Uterus (tissue), 3 donors: ENCODE measurements at regions not wholly inside any gene's neighbourhood (a gene's known extent, or its start where the extent isn't known, plus 50 kb on each side); places are given as distances from the start of the nearest gene placed in this dataset.

Experiments used
- DNase-seq, 2 donors: peaks; one replicate each; pipeline ENCODE4 v3.0.0-alpha.2; 2019 to 2020
- H3K27ac ChIP-seq, 2 donors: fragments of 200-600 bp; sonication (generic); 1 replicate in 1 of 2; 2 replicates in 1 of 2; pipeline ENCODE4 v1.5.1; 2016 to 2018
- H3K27me3 ChIP-seq, 2 donors: fragments of 200-600 bp; sonication (generic); one replicate each; pipeline ENCODE4 v1.5.1; 2018 to 2019; ENCODE audit warnings: control low read depth in 1 of 2
- H3K36me3 ChIP-seq, 2 donors: fragments of 200-600 bp; sonication (generic); one replicate each; pipeline ENCODE4 v1.5.1; 2019; ENCODE audit warnings: control low read depth in 1 of 2
- H3K4me1 ChIP-seq, 2 donors: fragments of 200-600 bp; sonication (generic); one replicate each; pipeline ENCODE4 v1.5.1; 2018 to 2019; ENCODE audit warnings: control low read depth in 1 of 2
- H3K4me3 ChIP-seq, 2 donors: fragments of 200-600 bp; sonication (generic); 1 replicate in 1 of 2; 2 replicates in 1 of 2; pipeline ENCODE4 v1.5.1; 2018 to 2019; ENCODE audit warnings: mild to moderate bottlenecking in 1 of 2
- H3K9me3 ChIP-seq, 2 donors: fragments of 200-600 bp; sonication (generic); one replicate each; pipeline ENCODE4 v1.5.1; 2019; ENCODE audit warnings: control low read depth in 1 of 2
- POLR2A ChIP-seq, 2 donors: fragments of 450-650 bp; IDR thresholded peaks; one replicate each; pipeline ENCODE4 v1.6.1; 2016; ENCODE audit warnings: antibody characterized with exemption in 2 of 2, mild to moderate bottlenecking in 1 of 2, moderate library complexity in 1 of 2
- intact Hi-C: fragments of 100-400 bp; cut with DNase I; formaldehyde crosslinking; loops from one replicate; pipeline ENCODE4 v1.15.1; 2023; ENCODE audit warnings: low total_unique reads
- TF ChIP-seq, protein P1 (sequence below), 4 experiments: fragments of 200-600 bp in 2 of 4; fragments of 450-650 bp in 2 of 4; sonication (generic) in 2 of 4; IDR thresholded peaks; one replicate each; pipeline ENCODE4 v1.5.1; 2016 to 2019; ENCODE audit warnings: antibody characterized with exemption in 4 of 4, mild to moderate bottlenecking in 2 of 4, moderate library complexity in 1 of 4
- donor health status: DM: yes; HTN: yes; CAD: no.

DNA sequence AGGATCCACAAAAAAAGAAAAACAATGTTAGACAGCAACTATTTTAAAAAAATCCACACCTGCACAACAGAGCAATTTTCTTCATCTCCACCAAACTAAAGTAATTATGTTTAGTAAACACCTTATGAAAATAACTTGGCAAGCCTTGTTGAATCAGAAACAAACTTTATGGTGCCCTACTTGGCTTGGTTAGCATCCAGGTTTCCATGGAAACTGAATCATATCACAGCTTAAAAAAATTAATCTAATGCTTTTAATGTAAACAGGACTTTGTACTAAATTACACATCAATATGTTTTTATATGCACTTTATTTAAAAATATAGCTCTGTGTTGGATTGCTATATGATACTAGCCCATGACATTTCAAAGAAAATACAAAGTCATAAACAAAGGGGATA is 1882.4 kb downstream of the SUCLG1 start:
- no peak for DNase-seq
- H3K27ac ChIP-seq = no peak overlapping the region
- TF ChIP-seq, protein P1, sequence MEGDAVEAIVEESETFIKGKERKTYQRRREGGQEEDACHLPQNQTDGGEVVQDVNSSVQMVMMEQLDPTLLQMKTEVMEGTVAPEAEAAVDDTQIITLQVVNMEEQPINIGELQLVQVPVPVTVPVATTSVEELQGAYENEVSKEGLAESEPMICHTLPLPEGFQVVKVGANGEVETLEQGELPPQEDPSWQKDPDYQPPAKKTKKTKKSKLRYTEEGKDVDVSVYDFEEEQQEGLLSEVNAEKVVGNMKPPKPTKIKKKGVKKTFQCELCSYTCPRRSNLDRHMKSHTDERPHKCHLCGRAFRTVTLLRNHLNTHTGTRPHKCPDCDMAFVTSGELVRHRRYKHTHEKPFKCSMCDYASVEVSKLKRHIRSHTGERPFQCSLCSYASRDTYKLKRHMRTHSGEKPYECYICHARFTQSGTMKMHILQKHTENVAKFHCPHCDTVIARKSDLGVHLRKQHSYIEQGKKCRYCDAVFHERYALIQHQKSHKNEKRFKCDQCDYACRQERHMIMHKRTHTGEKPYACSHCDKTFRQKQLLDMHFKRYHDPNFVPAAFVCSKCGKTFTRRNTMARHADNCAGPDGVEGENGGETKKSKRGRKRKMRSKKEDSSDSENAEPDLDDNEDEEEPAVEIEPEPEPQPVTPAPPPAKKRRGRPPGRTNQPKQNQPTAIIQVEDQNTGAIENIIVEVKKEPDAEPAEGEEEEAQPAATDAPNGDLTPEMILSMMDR (IDR thresholded peaks at IDR 0.05) = no peak
- no peak for TF ChIP-seq POLR2A (IDR thresholded peaks at IDR 0.05)
- intact Hi-C loops = no loop called here
- H3K4me1 ChIP-seq = no peaks in the 10 kb centered on the region
- H3K36me3 ChIP-seq = no peaks in the 10 kb centered on the region
- H3K27me3 ChIP-seq = no peaks in the 10 kb centered on the region
- no peaks in the 10 kb centered on the region for H3K9me3 ChIP-seq
- no peak overlapping the region for H3K4me3 ChIP-seq

DNA sequence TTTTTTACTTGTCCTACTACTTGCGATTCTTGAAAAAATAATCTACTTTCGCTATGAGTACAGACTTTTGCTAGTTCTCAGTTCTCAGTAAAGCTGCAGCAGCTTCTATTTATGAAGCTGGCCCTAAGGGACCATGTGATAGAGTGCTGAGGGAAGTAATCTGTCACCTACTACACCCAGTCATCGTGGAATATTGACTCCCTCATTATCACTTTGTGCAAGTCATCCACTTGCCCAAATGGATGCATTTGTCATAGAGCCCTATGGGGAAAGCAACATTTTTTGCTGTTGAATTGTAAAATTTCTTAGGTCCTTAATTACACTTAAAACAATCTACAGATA is 1919.8 kb downstream of the SUCLG1 start:
- Histone ChIP-seq H3K4me1 (no peaks in the 10 kb centered on the region), H3K4me3 (no peak overlapping the region), H3K27me3 (no peaks in the 10 kb centered on the region), H3K9me3 (no peaks in the 10 kb centered on the region), H3K27ac (no peak overlapping the region), H3K36me3 (no peaks in the 10 kb centered on the region)
- DNase-seq = no peak
- intact Hi-C loops = no loop called here
- TF ChIP-seq, protein P1 (IDR thresholded peaks at IDR 0.05) = no peak
- TF ChIP-seq POLR2A (IDR thresholded peaks at IDR 0.05) = no peak

DNA sequence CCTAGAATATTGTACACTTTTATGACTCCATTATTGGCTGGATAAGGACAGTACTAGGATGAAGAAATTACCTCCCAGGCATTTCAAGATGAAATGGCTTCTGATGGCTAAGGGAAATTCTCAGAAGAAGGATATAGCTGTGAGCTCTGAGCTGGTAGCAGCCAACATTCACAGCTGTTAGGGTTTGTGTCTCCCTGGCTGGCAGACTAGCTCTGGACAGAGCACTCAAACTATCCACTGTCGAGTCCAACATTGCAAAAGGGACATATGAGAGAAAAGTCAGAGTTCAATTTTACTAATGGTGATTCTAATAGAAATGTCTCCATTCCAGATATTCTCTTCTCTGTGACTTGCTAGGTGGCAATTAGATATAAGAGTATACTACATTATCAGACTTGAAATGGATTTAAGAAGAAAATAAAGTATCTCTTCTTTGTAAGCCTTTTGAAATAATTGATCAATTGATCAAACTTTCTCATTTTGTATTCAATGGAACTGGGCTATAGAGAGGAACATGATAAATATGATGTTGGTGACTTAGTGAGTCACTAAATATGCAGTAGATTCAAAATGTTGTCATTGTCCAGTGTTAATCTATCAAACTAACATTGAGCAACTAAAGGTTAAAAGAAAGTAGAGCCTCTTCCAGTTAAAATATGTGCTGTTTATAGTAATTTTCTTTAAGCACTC is 1920.3 kb downstream of the SUCLG1 start:
- Histone ChIP-seq H3K27me3 (no peaks in the 10 kb centered on the region), H3K4me3 (no peak overlapping the region), H3K36me3 (no peaks in the 10 kb centered on the region), H3K4me1 (no peaks in the 10 kb centered on the region), H3K9me3 (no peaks in the 10 kb centered on the region), H3K27ac (no peak overlapping the region)
- DNase-seq = no peak
- intact Hi-C loops = no loop called here
- TF ChIP-seq POLR2A (IDR thresholded peaks at IDR 0.05) = no peak
- TF ChIP-seq, protein P1 (IDR thresholded peaks at IDR 0.05) = no peak

DNA sequence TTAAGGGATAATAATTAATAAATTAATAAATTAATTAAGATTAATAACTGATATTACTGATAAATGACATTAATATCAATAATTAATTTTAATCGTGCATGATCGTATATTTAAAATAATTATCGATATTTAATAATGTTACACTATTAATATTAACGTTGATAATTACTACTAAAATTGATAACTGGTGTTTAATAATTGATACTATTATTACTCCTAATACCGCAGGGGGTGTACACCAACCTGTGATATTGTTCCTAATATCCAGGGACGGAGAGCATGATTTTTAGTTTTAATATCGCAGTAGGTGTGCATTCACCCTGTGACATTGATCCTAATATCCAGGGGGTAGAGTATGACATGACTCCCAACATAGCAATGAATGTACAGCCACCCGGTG is 1930.8 kb downstream of the SUCLG1 start:
- H3K27me3 ChIP-seq = no peaks in the 10 kb centered on the region
- TF ChIP-seq, protein P1 (IDR thresholded peaks at IDR 0.05) = no peak
- no peak for TF ChIP-seq POLR2A (IDR thresholded peaks at IDR 0.05)
- no peaks in the 10 kb centered on the region for H3K36me3 ChIP-seq
- H3K27ac ChIP-seq = no peak overlapping the region
- H3K9me3 ChIP-seq = no peaks in the 10 kb centered on the region
- H3K4me1 ChIP-seq = no peaks in the 10 kb centered on the region
- intact Hi-C loops = no loop called here
- no peak overlapping the region for H3K4me3 ChIP-seq
- no peak for DNase-seq

DNA sequence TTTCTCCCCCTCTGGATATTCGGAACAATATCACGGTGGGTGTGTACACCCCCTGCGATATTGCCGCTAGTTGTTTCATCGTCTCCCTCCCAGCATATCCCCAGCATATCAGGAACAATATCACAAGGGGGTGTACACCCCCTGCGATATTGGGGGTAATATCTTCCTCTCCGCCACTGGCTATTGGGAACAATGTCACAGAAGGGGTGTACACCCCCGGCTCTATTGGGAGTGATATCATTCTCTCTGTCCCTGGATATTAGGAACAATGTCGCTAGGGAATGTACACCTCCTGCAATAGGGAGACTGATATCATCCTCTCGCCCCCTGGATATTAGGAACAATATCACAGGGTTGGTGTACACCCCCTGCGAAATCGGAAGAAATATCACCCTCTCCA is 1932.0 kb downstream of the SUCLG1 start:
- H3K4me1 ChIP-seq = no peaks in the 10 kb centered on the region
- intact Hi-C loops = no loop called here
- H3K27ac ChIP-seq = no peak overlapping the region
- H3K36me3 ChIP-seq = no peaks in the 10 kb centered on the region
- TF ChIP-seq, protein P1 (IDR thresholded peaks at IDR 0.05) = no peak
- TF ChIP-seq POLR2A (IDR thresholded peaks at IDR 0.05) = no peak
- no peaks in the 10 kb centered on the region for H3K27me3 ChIP-seq
- no peak for DNase-seq
- H3K9me3 ChIP-seq = no peaks in the 10 kb centered on the region
- no peak overlapping the region for H3K4me3 ChIP-seq
